HG02678 (cell line): ENCODE measurements at regions not wholly inside any gene's neighbourhood (a gene's known extent, or its start where the extent isn't known, plus 50 kb on each side); places are given as distances from the start of the nearest gene placed in this dataset.

Experiments
- ATAC-seq: cut with Tn5 transposase; IDR thresholded peaks from one replicate; pipeline ENCODE4 v1.9.1; 2021; ENCODE audit warnings: mild to moderate bottlenecking, moderate library complexity; ENCODE audit not compliant: unreplicated experiment

GRCh38 chr7:24469118-24469517 lies 104.1 kb upstream of the PALS2 start:
- no peak for ATAC-seq

- no peak for ATAC-seq
Measured at GRCh38 chr7:24472093-24472492, 101.2 kb upstream of the PALS2 start.

- ATAC-seq = no peak
Measured at GRCh38 chr7:24475166-24475961, 97.9 kb upstream of the PALS2 start.

GRCh38 chr7:24476227-24476626 lies 97.0 kb upstream of the PALS2 start:
- no peak for ATAC-seq

- no peak for ATAC-seq
Measured at GRCh38 chr7:24477398-24478136, 95.7 kb upstream of the PALS2 start.

- no peak for ATAC-seq
Measured at GRCh38 chr7:24478137-24478655, 95.1 kb upstream of the PALS2 start.

GRCh38 chr7:24480501-24480900 lies 92.8 kb upstream of the PALS2 start:
- ATAC-seq = no peak

GRCh38 chr7:24483804-24484203 lies 89.4 kb upstream of the PALS2 start:
- no peak for ATAC-seq

- no peak for ATAC-seq
Measured at GRCh38 chr7:24492576-24492975, 80.7 kb upstream of the PALS2 start.

- ATAC-seq = no peak
Measured at GRCh38 chr7:24494832-24495231, 78.4 kb upstream of the PALS2 start.

- no peak for ATAC-seq
Measured at GRCh38 chr7:24496036-24496435, 77.2 kb upstream of the PALS2 start.

GRCh38 chr7:24498439-24498838 lies 74.8 kb upstream of the PALS2 start:
- ATAC-seq = no peak

GRCh38 chr7:24499871-24500270 lies 73.4 kb upstream of the PALS2 start:
- ATAC-seq = no peak

- ATAC-seq = no peak
Measured at GRCh38 chr7:24500599-24500998, 72.7 kb upstream of the PALS2 start.

- no peak for ATAC-seq
Measured at GRCh38 chr7:24501009-24501408, 72.2 kb upstream of the PALS2 start.

GRCh38 chr7:24501443-24502134 lies 71.7 kb upstream of the PALS2 start:
- no peak for ATAC-seq

GRCh38 chr7:24502135-24502488 lies 71.1 kb upstream of the PALS2 start:
- ATAC-seq = no peak

GRCh38 chr7:24503506-24503905 lies 69.7 kb upstream of the PALS2 start:
- ATAC-seq = no peak

GRCh38 chr7:24504040-24504439 lies 69.2 kb upstream of the PALS2 start:
- no peak for ATAC-seq

- ATAC-seq = no peak
Measured at GRCh38 chr7:24504836-24505235, 68.4 kb upstream of the PALS2 start.

GRCh38 chr7:24505968-24506367 lies 67.3 kb upstream of the PALS2 start:
- ATAC-seq = no peak

- ATAC-seq = no peak
Measured at GRCh38 chr7:24508316-24508715, 64.9 kb upstream of the PALS2 start.
